Esophagus muscularis mucosa (tissue), 4 donors: ENCODE measurements at regions not wholly inside any gene's neighbourhood (a gene's known extent, or its start where the extent isn't known, plus 50 kb on each side); places are given as distances from the start of the nearest gene placed in this dataset.

Source experiments
- EP300 ChIP-seq: sonication (generic); formaldehyde crosslinking; IDR thresholded peaks from one replicate; pipeline ENCODE4 v1.6.1; 2017; ENCODE audit warnings: antibody characterized with exemption
- POLR2A ChIP-seq: fragments of 450-650 bp; IDR thresholded peaks from one replicate; pipeline ENCODE4 v1.6.1; 2017; ENCODE audit warnings: antibody characterized with exemption, moderate library complexity, mild to moderate bottlenecking, low read depth
- POLR2AphosphoS5 ChIP-seq, 2 donors: sonication (generic); formaldehyde crosslinking; IDR thresholded peaks; one replicate each; pipeline ENCODE4 v1.6.1; 2017; ENCODE audit warnings: antibody characterized with exemption in 2 of 2
- TF ChIP-seq, protein P1 (sequence below), 3 experiments: fragments of 200-600 bp in 2 of 3; fragments of 450-650 bp in 1 of 3; sonication (generic) in 2 of 3; IDR thresholded peaks; one replicate each; pipeline ENCODE4 v1.5.1; 2017 to 2019; ENCODE audit warnings: antibody characterized with exemption in 3 of 3, mild to moderate bottlenecking in 2 of 3, moderate library complexity in 1 of 3

- TF ChIP-seq, protein P1, sequence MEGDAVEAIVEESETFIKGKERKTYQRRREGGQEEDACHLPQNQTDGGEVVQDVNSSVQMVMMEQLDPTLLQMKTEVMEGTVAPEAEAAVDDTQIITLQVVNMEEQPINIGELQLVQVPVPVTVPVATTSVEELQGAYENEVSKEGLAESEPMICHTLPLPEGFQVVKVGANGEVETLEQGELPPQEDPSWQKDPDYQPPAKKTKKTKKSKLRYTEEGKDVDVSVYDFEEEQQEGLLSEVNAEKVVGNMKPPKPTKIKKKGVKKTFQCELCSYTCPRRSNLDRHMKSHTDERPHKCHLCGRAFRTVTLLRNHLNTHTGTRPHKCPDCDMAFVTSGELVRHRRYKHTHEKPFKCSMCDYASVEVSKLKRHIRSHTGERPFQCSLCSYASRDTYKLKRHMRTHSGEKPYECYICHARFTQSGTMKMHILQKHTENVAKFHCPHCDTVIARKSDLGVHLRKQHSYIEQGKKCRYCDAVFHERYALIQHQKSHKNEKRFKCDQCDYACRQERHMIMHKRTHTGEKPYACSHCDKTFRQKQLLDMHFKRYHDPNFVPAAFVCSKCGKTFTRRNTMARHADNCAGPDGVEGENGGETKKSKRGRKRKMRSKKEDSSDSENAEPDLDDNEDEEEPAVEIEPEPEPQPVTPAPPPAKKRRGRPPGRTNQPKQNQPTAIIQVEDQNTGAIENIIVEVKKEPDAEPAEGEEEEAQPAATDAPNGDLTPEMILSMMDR (IDR thresholded peaks at IDR 0.05): no peak
- TF ChIP-seq POLR2AphosphoS5 (IDR thresholded peaks at IDR 0.05) (no peak), POLR2A (no peak), EP300 (no peak)
Observed at GRCh38 chrX:17933856-17934255, 72.8 kb upstream of the RAI2 start.
